ENCODE measurements at regions not wholly inside any gene's neighbourhood (a gene's known extent, or its start where the extent isn't known, plus 50 kb on each side); places are given as distances from the start of the nearest gene placed in this dataset.
"Not testable (repeated sequence)": the region's sequence is repeated elsewhere in the genome, so short reads cannot be mapped to it uniquely, and the experiment has no call there.

- H3K27me3 Mint-ChIP-seq (ENCODE audit: unreplicated experiment) = no peaks in the 10 kb centered on the region
- no peaks in the 10 kb centered on the region for H3K36me3 Mint-ChIP-seq (ENCODE audit: low read depth, unreplicated experiment)
- DNase-seq (ENCODE audit: low spot score) = no peak
- H3K9me3 Mint-ChIP-seq (ENCODE audit: unreplicated experiment) = no peaks in the 10 kb centered on the region
- H3K27ac Mint-ChIP-seq (ENCODE audit: unreplicated experiment) = no peak overlapping the region
- no peaks in the 10 kb centered on the region for H3K4me1 Mint-ChIP-seq (ENCODE audit: unreplicated experiment)
- TF ChIP-seq CTCF (IDR thresholded peaks at IDR 0.05; ENCODE audit: unreplicated experiment) = no peak
- H3K4me3 Mint-ChIP-seq (ENCODE audit: unreplicated experiment) = no peak overlapping the region
Measured at GRCh38 chr11:130677486-130678153, 229.2 kb downstream of the ADAMTS15 start.

GRCh38 chr11:130679247-130679646 is 230.8 kb downstream of the ADAMTS15 start:
- H3K9me3 Mint-ChIP-seq (ENCODE audit: unreplicated experiment) = no peaks in the 10 kb centered on the region
- no peaks in the 10 kb centered on the region for H3K36me3 Mint-ChIP-seq (ENCODE audit: low read depth, unreplicated experiment)
- no peaks in the 10 kb centered on the region for H3K27me3 Mint-ChIP-seq (ENCODE audit: unreplicated experiment)
- no peak overlapping the region for H3K4me3 Mint-ChIP-seq (ENCODE audit: unreplicated experiment)
- no peak for DNase-seq (ENCODE audit: low spot score)
- no peak for TF ChIP-seq CTCF (IDR thresholded peaks at IDR 0.05; ENCODE audit: unreplicated experiment)
- H3K27ac Mint-ChIP-seq (ENCODE audit: unreplicated experiment) = no peak overlapping the region
- no peaks in the 10 kb centered on the region for H3K4me1 Mint-ChIP-seq (ENCODE audit: unreplicated experiment)

GRCh38 chr11:130682471-130682870 is 233.8 kb downstream of the SNX19 start:
- not testable (repeated sequence) for H3K27ac Mint-ChIP-seq (ENCODE audit: unreplicated experiment); DNase-seq (ENCODE audit: low spot score); H3K9me3 Mint-ChIP-seq (ENCODE audit: unreplicated experiment); H3K27me3 Mint-ChIP-seq (ENCODE audit: unreplicated experiment); H3K36me3 Mint-ChIP-seq (ENCODE audit: low read depth, unreplicated experiment); H3K4me3 Mint-ChIP-seq (ENCODE audit: unreplicated experiment); H3K4me1 Mint-ChIP-seq (ENCODE audit: unreplicated experiment)

GRCh38 chr11:130689222-130689908 is 226.9 kb downstream of the SNX19 start:
- Mint-ChIP-seq H3K9me3 (ENCODE audit: unreplicated experiment) (no peaks in the 10 kb centered on the region), H3K4me3 (ENCODE audit: unreplicated experiment) (no peak overlapping the region), H3K36me3 (ENCODE audit: low read depth, unreplicated experiment) (no peaks in the 10 kb centered on the region), H3K27ac (ENCODE audit: unreplicated experiment) (no peak overlapping the region), H3K27me3 (ENCODE audit: unreplicated experiment) (no peaks in the 10 kb centered on the region), H3K4me1 (ENCODE audit: unreplicated experiment) (peaks cover 8% of the 10 kb centered on the region)
- no peak for TF ChIP-seq CTCF (IDR thresholded peaks at IDR 0.05; ENCODE audit: unreplicated experiment)
- no peak for DNase-seq (ENCODE audit: low spot score)

- TF ChIP-seq CTCF (IDR thresholded peaks at IDR 0.05; ENCODE audit: unreplicated experiment) = no peak
- Mint-ChIP-seq H3K4me3 (ENCODE audit: unreplicated experiment) (no peak overlapping the region), H3K27ac (ENCODE audit: unreplicated experiment) (no peak overlapping the region), H3K36me3 (ENCODE audit: low read depth, unreplicated experiment) (no peaks in the 10 kb centered on the region), H3K27me3 (ENCODE audit: unreplicated experiment) (no peaks in the 10 kb centered on the region), H3K4me1 (ENCODE audit: unreplicated experiment) (peaks cover 8% of the 10 kb centered on the region), H3K9me3 (ENCODE audit: unreplicated experiment) (no peaks in the 10 kb centered on the region)
- no peak for DNase-seq (ENCODE audit: low spot score)
Measured at GRCh38 chr11:130691581-130691980, 224.7 kb downstream of the SNX19 start.
